Progenitor cell of endocrine pancreas (in vitro differentiated cells): ENCODE measurements at regions not wholly inside any gene's neighbourhood (a gene's known extent, or its start where the extent isn't known, plus 50 kb on each side); places are given as distances from the start of the nearest gene placed in this dataset.

Experiments used
- DNase-seq: peaks from one replicate; pipeline ENCODE4 v3.0.0; 2021; ENCODE audit warnings: low spot score; ENCODE audit not compliant: unreplicated experiment
- H3K27ac Mint-ChIP-seq: 2 replicates; pipeline ENCODE4 v1.8.0; 2021; ENCODE audit warnings: mild to moderate bottlenecking, moderate library complexity, mixed read lengths
- H3K27me3 Mint-ChIP-seq: 2 replicates; pipeline ENCODE4 v1.8.0; 2021; ENCODE audit warnings: mixed read lengths
- H3K36me3 Mint-ChIP-seq: 2 replicates; pipeline ENCODE4 v1.8.0; 2022; ENCODE audit warnings: mixed read lengths; ENCODE audit not compliant: insufficient read depth
- H3K4me1 Mint-ChIP-seq: 2 replicates; pipeline ENCODE4 v1.8.0; 2021; ENCODE audit warnings: low read depth, mixed read lengths
- H3K4me3 Mint-ChIP-seq: 2 replicates; pipeline ENCODE4 v1.8.0; 2021; ENCODE audit warnings: low read depth, mild to moderate bottlenecking, moderate library complexity, mixed read lengths
- H3K9me3 Mint-ChIP-seq: 2 replicates; pipeline ENCODE4 v1.8.0; 2021; ENCODE audit warnings: low read depth, mixed read lengths
- CTCF ChIP-seq: fragments of 200-600 bp; sonication (generic); IDR thresholded peaks from one replicate; pipeline ENCODE4 v1.5.0; 2021; ENCODE audit warnings: antibody characterized with exemption, mild to moderate bottlenecking; ENCODE audit not compliant: unreplicated experiment

DNA sequence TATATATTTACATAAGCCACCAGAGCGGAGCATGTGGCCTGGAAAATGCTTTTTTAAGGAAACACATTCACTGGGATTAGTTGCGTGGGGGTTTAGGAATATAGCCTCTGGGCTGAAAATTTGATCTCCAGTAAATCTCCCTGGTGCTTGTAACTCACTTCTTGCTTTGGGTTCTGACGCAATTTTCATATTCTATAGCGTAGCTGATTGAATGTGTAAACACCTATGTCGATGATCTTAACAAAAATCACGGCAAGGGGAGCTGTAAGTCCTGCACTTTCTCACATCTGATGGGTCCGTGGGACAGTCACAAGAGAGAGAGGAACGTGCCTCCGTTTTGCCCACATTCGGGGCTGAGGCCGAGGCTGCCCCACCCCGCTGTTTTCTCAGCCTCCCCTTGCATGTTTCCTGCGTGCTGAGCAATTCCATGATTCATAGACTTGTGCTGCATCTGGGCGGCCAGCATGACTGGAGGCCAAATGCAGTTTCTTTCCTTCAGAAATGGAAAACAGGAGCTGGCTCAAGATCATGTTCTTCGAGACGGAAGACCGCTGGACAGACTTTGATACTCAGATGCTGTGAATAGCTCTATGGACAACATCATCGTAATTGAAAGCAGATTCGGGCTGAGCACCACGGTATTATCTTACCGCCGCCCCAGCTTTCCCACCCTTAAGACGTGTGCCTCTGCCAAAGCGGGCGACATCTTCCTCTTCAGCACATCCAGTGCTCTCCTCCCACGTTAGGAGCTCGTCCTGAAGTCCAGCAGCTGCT is 109.2 kb downstream of the TMEM18 start:
- Mint-ChIP-seq H3K27me3 (peaks cover 11% of the 10 kb centered on the region), H3K4me3 (no peak overlapping the region), H3K4me1 (no peaks in the 10 kb centered on the region), H3K27ac (no peak overlapping the region), H3K9me3 (peaks cover 20% of the 10 kb centered on the region), H3K36me3 (no peaks in the 10 kb centered on the region)
- TF ChIP-seq CTCF: no peak
- no peak for DNase-seq

DNA sequence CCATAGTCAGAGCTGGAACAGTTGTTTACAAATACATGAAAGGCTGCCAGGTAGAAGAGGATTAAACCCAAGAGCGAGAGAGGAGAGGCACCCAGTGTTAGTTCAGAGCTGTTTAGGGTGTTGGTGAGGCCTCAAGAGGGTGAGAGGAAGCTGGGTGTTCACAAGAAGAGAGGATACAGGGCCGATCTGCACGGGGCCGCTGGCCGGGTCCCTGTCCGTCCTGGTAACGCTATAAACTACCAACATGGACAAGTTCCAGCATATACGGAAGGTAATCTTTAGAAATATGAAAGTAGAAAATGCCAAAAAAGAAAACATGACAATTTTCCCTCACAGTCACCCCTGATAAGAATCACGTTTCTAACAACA is 109.7 kb downstream of the TMEM18 start:
- no peak for DNase-seq
- Mint-ChIP-seq H3K4me3 (no peak overlapping the region), H3K36me3 (no peaks in the 10 kb centered on the region), H3K4me1 (no peaks in the 10 kb centered on the region), H3K9me3 (peaks cover 20% of the 10 kb centered on the region), H3K27me3 (peaks cover 11% of the 10 kb centered on the region), H3K27ac (no peak overlapping the region)
- TF ChIP-seq CTCF: no peak

- H3K9me3 Mint-ChIP-seq: peaks cover 12% of the 10 kb centered on the region
- no peaks in the 10 kb centered on the region for H3K4me1 Mint-ChIP-seq
- no peak overlapping the region for H3K27ac Mint-ChIP-seq
- DNase-seq: no peak
- no peak for TF ChIP-seq CTCF
- H3K4me3 Mint-ChIP-seq: no peak overlapping the region
- no peaks in the 10 kb centered on the region for H3K36me3 Mint-ChIP-seq
- H3K27me3 Mint-ChIP-seq: peaks cover 7% of the 10 kb centered on the region
These were observed 110.6 kb downstream of the TMEM18 start for GRCh38 chr2:566379-567313.

- H3K9me3 Mint-ChIP-seq: no peaks in the 10 kb centered on the region
- no peak overlapping the region for H3K27ac Mint-ChIP-seq
- peaks cover 6% of the 10 kb centered on the region for H3K27me3 Mint-ChIP-seq
- no peak for DNase-seq
- no peaks in the 10 kb centered on the region for H3K4me1 Mint-ChIP-seq
- no peaks in the 10 kb centered on the region for H3K36me3 Mint-ChIP-seq
- no peak overlapping the region for H3K4me3 Mint-ChIP-seq
- TF ChIP-seq CTCF: no peak
These were observed 112.6 kb downstream of the TMEM18 start for GRCh38 chr2:564471-565181.

DNA sequence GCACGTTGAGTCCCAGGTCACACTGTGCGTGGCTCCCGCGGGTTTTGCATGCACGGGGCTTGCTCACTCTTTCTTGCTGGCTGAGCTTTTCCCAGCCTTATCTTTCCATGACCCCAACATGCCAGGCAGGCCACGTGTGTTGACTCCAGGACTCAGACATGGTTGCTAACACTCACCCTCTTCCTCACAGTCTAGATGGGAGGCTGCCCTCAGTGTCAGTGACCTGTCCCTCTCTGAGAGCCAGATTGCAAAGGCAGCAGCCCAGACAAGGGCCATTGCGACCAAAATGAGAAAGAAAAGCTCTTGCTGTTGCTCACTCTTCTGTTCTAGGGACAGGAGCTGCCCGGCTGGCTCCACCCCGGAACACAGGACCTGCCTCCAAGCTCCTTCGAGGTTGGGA is 113.7 kb downstream of the TMEM18 start:
- Mint-ChIP-seq H3K36me3 (no peaks in the 10 kb centered on the region), H3K27me3 (peaks cover 10% of the 10 kb centered on the region), H3K4me3 (no peak overlapping the region), H3K9me3 (no peaks in the 10 kb centered on the region), H3K27ac (no peak overlapping the region), H3K4me1 (no peaks in the 10 kb centered on the region)
- no peak for DNase-seq
- no peak for TF ChIP-seq CTCF
